GM21786 (cell line): ENCODE measurements at regions not wholly inside any gene's neighbourhood (a gene's known extent, or its start where the extent isn't known, plus 50 kb on each side); places are given as distances from the start of the nearest gene placed in this dataset.

Source experiments
- ATAC-seq: cut with Tn5 transposase; IDR thresholded peaks from one replicate; pipeline ENCODE4 v1.9.1; 2021; ENCODE audit not compliant: unreplicated experiment

DNA sequence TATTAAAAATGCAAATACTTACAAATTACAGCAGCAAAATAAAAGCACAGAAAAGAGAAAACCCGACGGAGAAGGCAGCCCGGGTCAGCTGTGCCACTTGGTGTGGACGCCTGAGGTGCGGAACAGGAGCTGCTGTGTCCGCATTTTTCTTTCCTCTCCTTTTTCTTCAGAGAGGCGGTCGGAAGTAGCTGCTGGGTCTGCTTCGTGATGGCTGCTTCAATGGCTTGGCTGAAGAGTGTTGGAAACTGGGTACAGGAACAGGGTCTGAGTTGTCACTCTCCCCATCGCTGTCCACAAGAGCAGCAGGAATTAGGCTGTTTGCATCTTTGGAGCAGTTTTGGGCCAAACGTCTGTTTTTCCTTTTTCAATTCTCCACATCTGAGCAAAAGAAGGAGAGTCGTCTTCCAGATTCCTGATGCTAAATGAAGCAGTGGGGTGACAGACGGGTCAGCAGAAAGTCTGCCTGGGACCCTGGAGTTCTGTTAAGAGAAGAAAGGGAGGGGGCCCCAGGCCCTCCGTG lies 53.5 kb upstream of the ARL8B start:
- ATAC-seq = no peak

DNA sequence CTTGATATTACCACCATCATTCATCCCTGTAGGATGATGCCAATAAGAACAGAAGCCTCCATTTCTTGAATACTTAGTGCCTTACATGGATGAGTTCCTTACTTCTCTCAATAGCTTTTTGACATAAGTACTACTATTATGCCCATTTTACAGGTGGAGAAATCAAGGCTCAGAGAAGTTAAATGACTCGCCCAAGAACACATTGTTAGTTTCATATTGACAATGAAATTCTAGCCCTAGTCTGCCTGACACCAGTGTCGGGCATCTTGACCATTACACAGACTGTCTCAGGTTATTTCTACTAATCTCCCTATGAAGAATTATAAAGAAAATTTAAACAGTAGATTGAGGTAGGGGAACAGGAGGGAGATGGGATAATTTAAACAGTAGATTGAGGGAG lies 52.5 kb upstream of the ARL8B start:
- no peak for ATAC-seq

DNA sequence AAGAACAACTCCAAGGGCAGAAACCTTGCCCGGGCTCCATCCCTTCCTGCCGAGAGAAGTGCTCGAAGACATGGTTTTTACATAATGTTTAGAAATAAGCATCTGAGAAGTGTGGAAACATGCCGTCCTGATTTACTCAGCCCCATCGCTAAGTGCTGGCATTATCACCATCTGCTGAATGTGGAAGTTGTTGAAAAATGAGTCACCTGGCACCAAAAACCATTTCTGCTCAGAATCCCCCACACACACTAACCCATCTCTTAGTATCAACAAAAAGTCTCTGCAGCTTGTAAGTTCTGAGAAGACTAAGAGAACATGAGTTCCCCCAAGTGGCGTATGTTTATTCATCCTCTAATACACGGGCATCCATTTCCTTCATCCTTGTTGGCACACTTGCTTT lies 51.0 kb upstream of the ARL8B start:
- ATAC-seq = no peak

DNA sequence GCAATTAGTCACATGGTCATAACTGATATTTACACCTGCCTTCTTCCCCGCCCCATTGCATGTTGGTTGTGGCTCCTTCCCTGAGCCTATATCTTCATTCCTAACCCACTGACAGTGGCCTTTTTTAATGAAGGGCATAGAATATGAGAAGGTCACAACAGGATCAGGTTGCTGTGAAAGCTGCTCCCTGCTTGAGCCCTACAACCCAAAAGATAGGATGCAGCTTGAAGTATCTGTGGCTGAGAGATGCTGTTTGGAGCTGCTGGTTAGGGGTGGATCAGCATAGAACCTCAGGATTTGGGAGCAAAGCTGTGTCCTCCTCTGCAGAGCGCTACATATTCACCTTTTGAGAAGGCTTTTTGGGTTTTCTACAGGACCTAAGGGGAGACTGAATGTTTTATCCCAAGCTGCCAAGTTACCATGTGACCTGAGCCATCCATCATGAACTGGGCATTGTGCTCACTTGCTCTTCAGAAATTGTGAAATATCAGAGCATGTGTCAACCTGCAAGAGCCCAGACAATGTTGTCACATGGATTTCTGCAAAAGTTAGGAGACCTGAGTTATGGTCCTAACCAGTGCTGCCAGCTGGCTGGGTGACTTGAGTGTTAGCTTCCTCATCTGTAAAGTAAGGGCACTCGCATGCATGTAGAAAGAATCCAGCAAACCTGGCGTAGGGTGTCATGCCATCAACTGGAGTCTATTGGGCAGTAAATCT lies 49.8 kb upstream of the ARL8B start:
- ATAC-seq = no peak
